B cell (primary cell): ENCODE measurements at regions not wholly inside any gene's neighbourhood (a gene's known extent, or its start where the extent isn't known, plus 50 kb on each side); places are given as distances from the start of the nearest gene placed in this dataset.

Source experiments
- ATAC-seq: fragments of 200-7000 bp; cut with Tn5 transposase; one replicate; pipeline ENCODE4 v1.10.0; 2021; ENCODE audit warnings: low read depth, mild to moderate bottlenecking, moderate number of reproducible peaks, moderate library complexity
- CTCF ChIA-PET: fragments of 350-600 bp; sonication (Branson Sonifier 250); formaldehyde crosslinking; loops from one replicate; lab custom pipeline; 2021; ENCODE audit warnings: antibody characterized with exemption, inconsistent platforms; lab: Charles Lee
- POLR2A ChIA-PET: fragments of 350-600 bp; sonication (Branson Sonifier 250); formaldehyde crosslinking; loops from one replicate; lab custom pipeline; 2021; ENCODE audit warnings: antibody characterized with exemption; lab: Charles Lee
- DNase-seq: peaks from one replicate; pipeline ENCODE4 v3.0.0; 2013
- H2AFZ ChIP-seq: 2 replicates; pipeline ENCODE4 v1.6.1; 2012; ENCODE audit warnings: mild to moderate bottlenecking, low read depth, low read length; ENCODE audit not compliant: insufficient read depth, poor library complexity, severe bottlenecking
- H3K27ac ChIP-seq, 2 donors: 1 replicate in 1 of 2; 2 replicates in 1 of 2; pipeline ENCODE4 v1.5.1; 2012 to 2013; ENCODE audit warnings: low read length in 2 of 2, mild to moderate bottlenecking in 2 of 2, moderate library complexity in 1 of 2
- H3K27me3 ChIP-seq, 4 experiments: fragments of 200-600 bp in 1 of 4; sonication (generic) in 1 of 4; replicated peaks in 1 of 4; 1 replicate in 2 of 4; 2 replicates in 2 of 4; pipeline versions ENCODE4 v1.6.1 to v1.7.0; 2013 to 2016; ENCODE audit warnings: low read length in 3 of 4, mild to moderate bottlenecking in 2 of 4, mixed read lengths in 1 of 4, moderate library complexity in 1 of 4; ENCODE audit not compliant: insufficient read depth in 4 of 4, control insufficient read depth in 3 of 4; ENCODE audit errors: control extremely low read depth in 1 of 4
- H3K36me3 ChIP-seq, 2 experiments: replicated peaks in 1 of 2; 1 replicate in 1 of 2; 2 replicates in 1 of 2; pipeline versions ENCODE4 v1.6.1 to v1.7.1; 2013; ENCODE audit warnings: low read length in 1 of 2; ENCODE audit not compliant: insufficient read depth in 2 of 2, control insufficient read depth in 1 of 2; ENCODE audit errors: control extremely low read depth in 1 of 2, extremely low read depth in 1 of 2
- H3K4me1 ChIP-seq, 2 donors: fragments of 200-600 bp in 1 of 2; sonication (generic) in 1 of 2; 1 replicate in 1 of 2; 2 replicates in 1 of 2; pipeline versions ENCODE4 v1.5.1 to v1.6.1; 2013 to 2017; ENCODE audit warnings: low read length in 2 of 2; ENCODE audit not compliant: control insufficient read depth in 2 of 2, insufficient read depth in 2 of 2
- H3K4me2 ChIP-seq: replicated peaks from 2 replicates; pipeline ENCODE3; 2012; ENCODE audit warnings: mild to moderate bottlenecking, low read depth, low read length; ENCODE audit not compliant: poor library complexity, severe bottlenecking
- H3K4me3 ChIP-seq, 5 experiments: fragments of 200-600 bp in 1 of 5; sonication (generic) in 1 of 5; 1 replicate in 3 of 5; 2 replicates in 2 of 5; pipeline versions ENCODE4 v1.5.1 to v1.7.0; 2011 to 2016; ENCODE audit warnings: low read length in 4 of 5, mild to moderate bottlenecking in 4 of 5, low read depth in 2 of 5, control low read depth in 1 of 5, moderate library complexity in 1 of 5; ENCODE audit not compliant: insufficient read depth in 1 of 5; ENCODE audit errors: control extremely low read depth in 1 of 5, extremely low read depth in 1 of 5
- H3K79me2 ChIP-seq: fragments of 200-600 bp; sonication (generic); one replicate; pipeline ENCODE4 v1.6.0; 2016; ENCODE audit warnings: low read length; ENCODE audit not compliant: control insufficient read depth, insufficient read depth
- H3K9ac ChIP-seq: fragments of 200-600 bp; sonication (generic); 2 replicates; pipeline ENCODE4 v1.6.1; 2017; ENCODE audit warnings: mild to moderate bottlenecking, low read length, moderate library complexity
- H3K9me3 ChIP-seq, 3 donors: one replicate each; pipeline versions ENCODE4 v1.6.1 to v1.7.1; 2013; ENCODE audit warnings: low read length in 2 of 3; ENCODE audit not compliant: control insufficient read depth in 2 of 3, insufficient read depth in 1 of 3; ENCODE audit errors: control extremely low read depth in 1 of 3
- H4K20me1 ChIP-seq: 2 replicates; pipeline ENCODE4 v1.6.0; 2012; ENCODE audit warnings: mild to moderate bottlenecking, low read length; ENCODE audit not compliant: insufficient read depth, control insufficient read depth, poor library complexity, severe bottlenecking
- H3K27ac Mint-ChIP-seq: one replicate; pipeline ENCODE4 v1.8.0; 2021; ENCODE audit warnings: mixed read lengths
- H3K27me3 Mint-ChIP-seq: one replicate; pipeline ENCODE4 v1.8.0; 2021; ENCODE audit warnings: mixed read lengths
- H3K4me1 Mint-ChIP-seq: one replicate; pipeline ENCODE4 v1.8.0; 2021; ENCODE audit warnings: mixed read lengths
- H3K4me3 Mint-ChIP-seq: one replicate; pipeline ENCODE4 v1.8.0; 2021; ENCODE audit warnings: mixed read lengths
- H3K9me3 Mint-ChIP-seq: one replicate; pipeline ENCODE4 v1.8.0; 2022; ENCODE audit warnings: mixed read lengths; ENCODE audit not compliant: insufficient read depth
- CTCF ChIP-seq: fragments of 200-600 bp; IDR thresholded peaks from one replicate; pipeline ENCODE4 v1.8.0; 2022; ENCODE audit warnings: antibody characterized with exemption, mild to moderate bottlenecking
- EZH2 ChIP-seq: IDR thresholded peaks from 2 replicates; pipeline ENCODE4 v1.6.1; 2012; ENCODE audit warnings: borderline replicate concordance, low read depth, mild to moderate bottlenecking, moderate library complexity, low read length; ENCODE audit not compliant: insufficient read depth, poor library complexity, severe bottlenecking
- WGBS: methylation state at CpG from one replicate; pipeline ENCODE4 v1.1.5; 2013; ENCODE audit warnings: missing lambda C conversion rate; ENCODE audit not compliant: insufficient coverage; 5-methylcytosine and 5-hydroxymethylcytosine counted together
- intact Hi-C: fragments of 100-400 bp; cut with micrococcal nuclease; formaldehyde crosslinking; loops from one replicate; pipeline ENCODE4 v1.10.0; 2022

DNA sequence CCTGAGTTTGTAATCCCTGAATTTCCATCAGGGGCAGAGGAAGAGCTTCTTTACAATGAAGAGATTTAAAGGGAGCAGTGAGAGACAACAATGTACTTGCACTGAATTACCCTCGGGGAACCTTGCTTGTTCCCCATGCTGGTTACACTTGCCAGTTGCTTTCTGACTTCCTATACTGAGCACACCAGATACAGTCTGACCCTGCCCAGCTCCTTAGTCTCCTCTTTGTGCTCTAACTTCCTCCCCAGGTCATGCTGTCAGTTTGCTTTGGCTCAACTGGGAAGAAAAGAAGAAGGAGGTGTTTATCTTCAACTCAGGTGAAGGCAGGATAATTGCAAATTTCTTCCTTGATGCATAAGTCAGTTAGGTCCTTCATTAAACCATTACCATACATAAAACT, 658.4 kb downstream of the NYAP2 start:
- no peak overlapping the region for H3K27ac Mint-ChIP-seq
- 43% methylated on average over 1 of the region's 1 CpG for WGBS
- TF ChIP-seq CTCF (no peak), EZH2 (no peak)
- ChIA-PET CTCF (no interaction called here), POLR2A (no interaction called here)
- Histone ChIP-seq H4K20me1 (no peaks in the 10 kb centered on the region), H3K4me1 (no peaks in the 10 kb centered on the region), H2AFZ (no peak overlapping the region), H3K27ac (no peak overlapping the region), H3K27me3 (no peaks in the 10 kb centered on the region), H3K9me3 (peaks cover 0 to 1% (median 0%) of the 10 kb centered on the region in 3 donors), H3K4me2 (no peak overlapping the region), H3K36me3 (no peaks in the 10 kb centered on the region), H3K79me2 (no peaks in the 10 kb centered on the region), H3K4me3 (no peak overlapping the region), H3K9ac (no peak overlapping the region)
- DNase-seq (no peak), ATAC-seq (no peak)
- H3K9me3 Mint-ChIP-seq: no peaks in the 10 kb centered on the region
- H3K4me3 Mint-ChIP-seq: no peak overlapping the region
- H3K4me1 Mint-ChIP-seq: no peaks in the 10 kb centered on the region
- intact Hi-C loops: no loop called here
- no peaks in the 10 kb centered on the region for H3K27me3 Mint-ChIP-seq

DNA sequence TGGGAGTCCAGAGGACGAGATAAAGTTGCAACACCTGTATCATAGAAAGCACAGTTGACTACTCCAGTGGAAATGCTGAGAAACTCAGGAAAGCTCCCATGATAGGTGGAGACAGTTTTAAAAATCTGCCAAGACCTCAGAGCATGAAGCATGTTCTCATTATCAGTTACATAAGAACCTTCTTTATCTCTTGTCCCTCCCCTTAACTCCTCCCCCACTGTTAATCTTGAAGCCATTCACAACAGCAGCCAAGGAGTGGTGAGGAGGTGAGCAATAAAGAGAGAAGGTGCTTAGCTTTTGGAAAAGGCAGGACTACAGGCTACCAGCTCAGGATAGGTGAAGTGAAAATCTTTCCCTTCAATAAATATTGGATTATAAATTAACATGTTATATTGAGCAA, 657.9 kb downstream of the NYAP2 start:
- Histone ChIP-seq H4K20me1 (no peaks in the 10 kb centered on the region), H3K9me3 (peaks cover 0 to 1% (median 0%) of the 10 kb centered on the region in 3 donors), H3K4me3 (no peak overlapping the region), H3K27ac (no peak overlapping the region), H3K9ac (no peak overlapping the region), H3K27me3 (no peaks in the 10 kb centered on the region), H3K4me1 (no peaks in the 10 kb centered on the region), H3K4me2 (no peak overlapping the region), H2AFZ (no peak overlapping the region), H3K79me2 (no peaks in the 10 kb centered on the region), H3K36me3 (no peaks in the 10 kb centered on the region)
- TF ChIP-seq CTCF: no peak
- no peak for TF ChIP-seq EZH2
- Mint-ChIP-seq H3K4me1 (no peaks in the 10 kb centered on the region), H3K27me3 (no peaks in the 10 kb centered on the region), H3K9me3 (no peaks in the 10 kb centered on the region), H3K4me3 (no peak overlapping the region), H3K27ac (no peak overlapping the region)
- no CpG with 5 or more reads among the region's 1 CpG for WGBS
- DNase-seq: no peak
- ChIA-PET POLR2A (no interaction called here), CTCF (no interaction called here)
- ATAC-seq: no peak
- intact Hi-C loops: no loop called here
